ENCODE measurements at regions not wholly inside any gene's neighbourhood (a gene's known extent, or its start where the extent isn't known, plus 50 kb on each side); places are given as distances from the start of the nearest gene placed in this dataset.

GRCh38 chr14:37945959-37946358, 261.7 kb upstream of the SSTR1 start:
- TF ChIP-seq POLR2AphosphoS5 (IDR thresholded peaks at IDR 0.05) (no peak), EP300 (IDR thresholded peaks at IDR 0.05) (no peak), CTCF (IDR thresholded peaks at IDR 0.05) (no peak), POLR2A (IDR thresholded peaks at IDR 0.05) (no peak)
